ENCODE measurements at regions not wholly inside any gene's neighbourhood (a gene's known extent, or its start where the extent isn't known, plus 50 kb on each side); places are given as distances from the start of the nearest gene placed in this dataset.
A peak's percentile ranks its signal among the peaks of the same experiment; 100 is the strongest.

- no peak overlapping the region for H3K4me3 ChIP-seq (ENCODE audit: low read depth, low read length)
Measured at GRCh38 chr5:31033295-31033694, 160.2 kb upstream of the CDH6 start.

DNA sequence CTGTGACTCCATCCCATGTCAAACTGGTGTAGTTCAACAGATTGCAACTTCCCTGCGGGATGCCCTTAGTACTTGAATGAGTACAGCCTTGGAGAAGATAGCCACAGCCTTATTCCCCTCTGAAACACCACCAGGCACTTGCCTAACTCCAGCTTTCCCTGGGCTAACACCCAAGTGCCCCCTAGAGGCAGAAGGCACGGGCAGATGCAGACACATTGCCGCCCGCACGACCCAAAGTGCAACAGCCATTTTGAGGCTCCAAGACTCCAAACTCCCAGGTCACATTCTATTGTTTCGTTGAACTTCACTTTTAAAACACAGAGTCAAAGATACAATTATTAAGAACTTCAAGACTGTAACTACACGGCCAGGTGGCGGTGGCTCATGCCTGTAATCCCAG lies 163.6 kb upstream of the CDH6 start:
- no peak for TF ChIP-seq CTCF (IDR thresholded peaks at IDR 0.05; ENCODE audit: low read depth, low read length)
- no peak overlapping the region for H3K4me3 ChIP-seq (ENCODE audit: low read depth, low read length)

More at GRCh38 chr5:31033295-31033694, 160.2 kb upstream of the CDH6 start:
- TF ChIP-seq CTCF (IDR thresholded peaks at IDR 0.05; ENCODE audit: low read depth, low read length): no peak

- no peak for TF ChIP-seq CTCF (IDR thresholded peaks at IDR 0.05; ENCODE audit: low read depth, low read length)
- H3K4me3 ChIP-seq (ENCODE audit: low read depth, low read length): no peak overlapping the region
Measured at GRCh38 chr5:31027721-31028120, 165.8 kb upstream of the CDH6 start.

GRCh38 chr5:31023105-31023504 lies 170.4 kb upstream of the CDH6 start:
- H3K4me3 ChIP-seq (ENCODE audit: low read depth, low read length): 0 out of 2 replicates have a peak overlapping the region, but pooled peaks have one; percentile 10
- no peak for TF ChIP-seq CTCF (IDR thresholded peaks at IDR 0.05; ENCODE audit: low read depth, low read length)

DNA sequence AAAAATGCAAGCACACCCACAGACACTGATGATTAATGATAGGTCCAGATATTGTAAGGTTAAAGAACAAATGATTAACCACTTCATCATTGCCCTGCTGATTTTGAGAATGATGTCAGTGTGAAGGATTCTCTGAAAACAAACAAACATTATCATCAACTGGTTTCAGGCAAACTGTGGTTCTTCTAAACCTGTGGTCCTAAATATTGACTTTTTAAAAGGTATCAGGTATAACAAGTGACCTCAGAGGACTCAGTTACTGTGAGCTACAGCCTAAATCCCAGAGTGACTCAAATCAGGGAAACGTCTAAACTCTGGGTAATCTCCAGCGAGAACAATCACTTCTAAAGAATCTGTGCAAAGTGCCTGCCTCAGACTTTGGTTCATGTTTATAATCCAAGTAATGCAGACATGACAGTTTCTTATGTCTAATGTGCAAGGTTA lies 172.3 kb upstream of the CDH6 start:
- no peak overlapping the region for H3K4me3 ChIP-seq (ENCODE audit: low read depth, low read length)
- TF ChIP-seq CTCF (IDR thresholded peaks at IDR 0.05; ENCODE audit: low read depth, low read length): no peak

DNA sequence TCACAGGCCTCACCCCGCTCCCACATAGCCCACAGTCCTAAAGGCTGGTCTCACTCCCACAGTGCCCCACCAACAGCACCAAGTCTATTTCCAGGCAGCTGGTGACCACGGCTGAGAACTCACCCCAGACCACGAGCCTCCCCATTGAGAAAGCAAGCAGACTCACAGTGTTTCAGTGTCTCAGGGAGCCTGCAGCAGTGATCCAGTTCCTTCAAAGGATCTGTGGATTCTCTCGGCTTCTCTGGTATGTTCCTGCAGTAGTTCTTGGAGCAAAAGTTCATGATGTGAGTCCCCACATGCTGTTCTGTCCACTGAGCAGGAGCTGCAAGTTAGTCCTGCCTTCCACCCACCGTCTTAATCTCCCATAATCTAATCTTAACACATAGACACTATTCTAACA lies 185.3 kb upstream of the CDH6 start:
- no peak overlapping the region for H3K4me3 ChIP-seq (ENCODE audit: low read depth, low read length)
- no peak for TF ChIP-seq CTCF (IDR thresholded peaks at IDR 0.05; ENCODE audit: low read depth, low read length)

GRCh38 chr5:31007672-31008071 lies 185.8 kb upstream of the CDH6 start:
- TF ChIP-seq CTCF (IDR thresholded peaks at IDR 0.05; ENCODE audit: low read depth, low read length): no peak
- H3K4me3 ChIP-seq (ENCODE audit: low read depth, low read length): no peak overlapping the region

All from WI38 (cell line).